Fibroblast of peridontal ligament (primary cell): ENCODE measurements at regions not wholly inside any gene's neighbourhood (a gene's known extent, or its start where the extent isn't known, plus 50 kb on each side); places are given as distances from the start of the nearest gene placed in this dataset.
A peak's percentile ranks its signal among the peaks of the same experiment; 100 is the strongest.

Source experiments
- DNase-seq: peaks from one replicate; pipeline ENCODE4 v3.0.0-alpha.2; 2010; ENCODE audit errors: extremely low read depth

DNA sequence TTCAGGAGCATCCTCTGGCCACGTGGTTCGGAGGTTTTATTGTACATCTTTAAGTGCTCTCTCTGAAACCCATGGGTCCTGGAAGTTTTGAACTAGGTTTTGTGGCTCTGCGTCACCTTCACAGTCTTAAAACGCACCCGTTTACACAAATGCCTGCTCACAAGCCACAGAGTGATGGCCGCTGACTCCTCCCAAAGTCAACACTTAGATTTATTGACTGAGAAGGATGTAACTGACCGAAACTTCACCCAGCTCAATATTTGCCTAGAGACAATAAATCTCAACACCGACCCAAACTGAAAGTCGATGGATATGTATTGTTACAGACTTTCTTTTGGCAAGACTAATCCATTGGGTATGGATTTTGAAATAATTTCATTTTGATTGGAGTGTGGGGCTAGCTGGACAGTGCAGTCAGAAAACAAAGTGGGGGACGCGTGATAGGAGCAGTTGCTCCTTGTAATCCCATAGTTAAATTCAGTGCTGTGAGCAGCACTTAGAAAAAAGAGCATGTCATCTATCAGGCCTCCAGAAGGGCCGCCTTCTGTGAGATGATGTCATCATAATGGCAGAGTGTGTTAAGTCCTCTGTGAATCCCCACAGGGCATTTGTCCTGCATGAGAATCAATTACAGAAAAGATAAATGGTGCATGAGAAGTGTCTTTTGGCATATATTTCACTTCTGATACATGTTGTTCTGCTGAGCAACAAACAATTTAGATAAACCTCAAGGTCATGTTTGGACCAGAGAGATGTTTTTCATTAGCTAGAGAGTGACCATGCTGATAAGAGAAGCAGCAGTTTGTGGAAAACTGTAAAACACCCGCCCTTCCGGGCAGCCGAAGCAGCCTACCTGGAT lies 183.7 kb downstream of the INO80D start:
- peak; percentile 13 for DNase-seq

DNA sequence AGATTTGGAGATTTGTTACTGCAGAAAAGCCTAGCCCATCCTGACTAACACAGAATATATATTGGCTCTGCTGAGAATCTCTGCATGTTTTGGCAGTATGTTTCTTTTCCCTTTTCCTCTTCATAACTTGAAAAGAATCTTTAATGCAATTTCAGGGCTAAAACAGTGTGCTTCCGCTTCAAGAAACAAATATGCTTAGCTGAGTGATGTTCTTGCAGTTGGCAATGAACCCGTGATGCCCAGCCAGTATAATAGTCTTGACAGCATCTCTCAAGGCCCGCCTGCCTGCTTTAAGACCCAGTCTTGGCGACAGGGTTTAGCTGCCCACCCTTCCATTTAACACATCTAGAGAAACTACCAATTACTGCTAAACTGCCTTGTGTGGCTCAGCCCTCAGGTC lies 184.5 kb downstream of the INO80D start:
- DNase-seq, result no peak

DNA sequence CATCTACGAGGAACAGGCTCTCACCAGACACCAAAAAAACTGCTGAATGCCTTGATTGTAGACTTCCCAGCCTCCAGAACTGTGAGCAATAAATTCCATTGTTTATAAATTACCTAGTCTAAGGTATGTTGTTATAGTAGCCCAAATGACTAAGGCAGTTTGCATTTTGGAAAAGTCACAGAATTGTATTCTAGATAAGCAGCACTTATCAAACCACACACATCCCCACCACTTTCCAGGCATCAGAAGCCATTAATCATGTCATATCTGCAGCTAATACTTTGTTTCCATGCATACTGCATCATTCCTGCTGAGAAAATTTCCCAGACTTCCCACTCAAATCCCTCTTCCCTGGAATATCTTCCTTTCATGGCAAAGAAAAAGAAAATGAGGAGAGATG lies 187.2 kb downstream of the INO80D start:
- no peak for DNase-seq

DNA sequence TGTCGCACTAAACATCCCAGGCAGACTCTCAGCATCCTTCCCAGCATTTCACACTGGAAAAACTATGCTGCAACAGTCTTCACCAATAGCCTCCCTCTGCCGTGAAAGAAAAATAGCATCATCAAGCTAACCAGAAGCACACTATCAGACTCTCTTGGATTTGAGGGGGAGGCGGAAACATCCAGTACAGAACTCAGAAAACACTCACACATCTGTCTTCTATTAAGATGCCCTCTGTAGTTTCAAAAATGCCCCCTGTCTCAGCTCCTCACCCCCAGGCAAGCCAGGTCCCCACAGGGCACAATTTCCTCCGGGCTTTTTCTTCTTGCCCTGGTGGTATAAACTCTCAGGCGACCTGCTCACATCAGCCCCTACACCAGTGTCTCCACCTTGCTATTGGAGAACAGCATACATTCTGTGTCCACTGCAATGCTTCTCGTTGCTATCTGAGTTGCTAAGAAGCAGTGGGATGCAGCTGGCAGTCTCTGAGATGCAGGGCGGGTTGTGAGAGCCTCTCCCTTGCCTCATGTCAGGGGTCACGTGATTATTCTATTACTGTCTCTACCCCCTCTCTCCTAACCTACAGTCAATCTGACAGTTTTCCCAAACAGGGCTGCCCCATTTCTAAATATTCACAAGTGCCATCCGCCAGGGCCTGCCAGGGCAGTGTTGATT lies 189.9 kb downstream of the INO80D start:
- no peak for DNase-seq

DNA sequence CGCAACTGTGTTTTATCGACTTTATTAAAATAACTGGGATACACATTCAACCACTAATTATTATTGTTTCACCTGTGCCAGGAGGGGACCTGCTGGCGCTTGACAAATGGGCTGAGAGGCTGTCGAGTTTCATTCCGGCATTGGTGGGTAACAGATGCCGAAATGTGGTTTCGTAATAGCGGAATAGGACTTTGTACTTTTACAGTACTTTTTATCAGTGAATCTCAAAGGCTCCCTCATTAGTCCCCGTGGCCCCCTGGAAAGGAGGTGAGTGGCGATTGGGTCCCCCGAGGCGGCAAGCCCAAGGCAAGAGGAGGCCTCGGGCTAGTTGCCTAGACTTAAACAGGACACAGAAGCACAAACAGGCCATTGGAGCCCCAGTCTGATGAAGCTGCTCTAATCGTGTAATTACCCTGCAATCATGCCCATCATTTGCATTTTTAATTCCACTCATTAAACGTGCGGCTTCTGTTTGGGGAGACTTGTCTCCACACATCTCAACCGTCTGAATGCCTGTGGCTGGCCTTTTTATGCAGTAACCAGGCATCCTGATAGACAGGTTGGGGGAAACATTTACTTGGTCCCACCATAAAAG lies 193.2 kb downstream of the INO80D start:
- DNase-seq, result no peak

DNA sequence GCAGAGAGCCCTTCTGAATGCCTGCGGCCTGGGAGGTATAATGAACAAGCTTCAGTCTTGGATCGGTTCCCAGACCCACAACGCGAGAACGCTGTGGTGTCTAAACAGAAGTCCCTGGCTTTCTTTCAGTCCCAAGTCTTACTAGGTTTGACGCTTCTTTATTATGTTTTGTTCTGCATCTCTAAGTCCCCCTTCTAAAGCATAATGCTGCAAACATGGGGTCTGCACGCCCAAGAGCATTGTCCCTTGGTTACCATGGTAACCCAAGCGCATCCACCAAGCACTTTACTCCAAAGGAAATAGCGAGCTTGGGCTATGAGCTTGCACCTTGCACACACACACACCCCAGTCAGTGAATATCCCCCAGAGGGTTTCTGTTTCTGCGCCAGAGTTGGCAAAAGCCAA lies 193.7 kb downstream of the INO80D start:
- peak; percentile 29 for DNase-seq

- DNase-seq, result no peak
Observed at GRCh38 chr2:205889114-205889513, 196.9 kb downstream of the INO80D start.

DNA sequence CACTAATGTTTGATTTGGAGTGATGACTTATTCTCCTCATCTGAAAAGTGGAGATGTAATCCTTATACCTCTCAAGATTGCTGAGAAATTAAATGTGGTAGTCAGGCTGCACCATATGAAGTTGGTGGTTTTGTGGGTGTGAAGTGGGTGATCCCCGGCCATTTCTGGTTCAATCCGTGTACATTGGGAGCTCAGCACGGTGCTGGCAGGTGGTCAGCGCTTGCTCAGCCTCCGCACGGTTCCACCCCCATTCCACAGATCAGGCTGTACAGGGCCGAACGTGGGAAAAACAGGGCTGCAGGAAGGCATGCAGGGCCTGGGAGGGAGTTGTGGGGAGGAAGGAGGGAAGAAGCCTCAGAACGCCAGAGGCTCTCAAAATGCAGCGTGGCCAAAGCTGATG lies 198.3 kb downstream of the INO80D start:
- DNase-seq, result no peak

DNA sequence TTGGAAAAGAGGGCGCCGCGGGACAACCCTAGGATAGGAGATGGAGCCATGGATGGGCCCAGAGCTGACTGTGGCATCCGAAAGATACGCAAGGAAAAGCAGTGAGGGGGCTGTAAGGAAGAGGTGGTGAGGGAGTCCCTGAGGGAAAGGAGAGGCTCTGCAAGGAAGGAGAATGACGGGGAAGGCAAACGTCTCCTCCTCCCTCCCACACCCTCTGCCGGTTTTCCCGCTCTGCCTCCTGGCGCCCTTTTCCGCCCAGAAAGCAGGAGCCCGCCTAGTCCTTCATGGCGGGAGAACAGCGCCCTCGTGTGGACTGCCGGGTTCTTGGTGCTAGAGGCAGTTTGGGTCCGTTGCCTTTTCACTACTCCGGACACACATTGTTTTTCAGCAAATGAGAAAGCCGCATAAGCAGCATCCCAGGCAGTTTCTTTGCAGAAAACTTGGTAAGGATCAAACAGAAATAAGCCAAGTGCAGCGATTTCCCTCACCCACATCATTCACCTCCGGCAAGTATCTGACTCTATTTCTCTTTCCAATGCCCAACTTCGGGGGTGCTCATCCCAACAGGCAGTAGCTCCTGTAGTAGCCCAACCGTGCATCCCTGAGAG lies 200.4 kb downstream of the INO80D start:
- DNase-seq, result peak; percentile 79

DNA sequence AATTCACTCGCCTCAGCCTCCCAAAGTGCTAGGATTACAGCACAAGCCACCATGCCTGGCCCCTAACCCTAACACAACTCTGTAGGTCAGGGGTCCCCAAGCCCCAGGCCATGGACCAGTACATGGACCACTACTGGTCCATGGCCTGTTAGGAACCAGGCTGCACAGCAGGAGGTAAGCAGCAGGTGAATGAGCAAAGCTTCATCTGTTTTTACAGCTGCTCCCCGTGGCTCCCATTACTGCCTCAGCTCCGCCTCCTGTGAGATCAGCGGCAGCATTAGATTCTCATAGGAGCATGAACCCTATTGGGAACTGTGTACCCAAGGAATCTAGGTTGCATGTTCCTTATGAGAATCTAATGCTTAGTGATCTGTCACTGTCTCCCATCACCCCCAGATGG lies 201.7 kb downstream of the NRP2 start:
- DNase-seq, result no peak

GRCh38 chr2:205882806-205883425 lies 200.6 kb downstream of the NRP2 start:
- no peak for DNase-seq

GRCh38 chr2:205880048-205880447 lies 197.7 kb downstream of the NRP2 start:
- DNase-seq, result no peak

DNA sequence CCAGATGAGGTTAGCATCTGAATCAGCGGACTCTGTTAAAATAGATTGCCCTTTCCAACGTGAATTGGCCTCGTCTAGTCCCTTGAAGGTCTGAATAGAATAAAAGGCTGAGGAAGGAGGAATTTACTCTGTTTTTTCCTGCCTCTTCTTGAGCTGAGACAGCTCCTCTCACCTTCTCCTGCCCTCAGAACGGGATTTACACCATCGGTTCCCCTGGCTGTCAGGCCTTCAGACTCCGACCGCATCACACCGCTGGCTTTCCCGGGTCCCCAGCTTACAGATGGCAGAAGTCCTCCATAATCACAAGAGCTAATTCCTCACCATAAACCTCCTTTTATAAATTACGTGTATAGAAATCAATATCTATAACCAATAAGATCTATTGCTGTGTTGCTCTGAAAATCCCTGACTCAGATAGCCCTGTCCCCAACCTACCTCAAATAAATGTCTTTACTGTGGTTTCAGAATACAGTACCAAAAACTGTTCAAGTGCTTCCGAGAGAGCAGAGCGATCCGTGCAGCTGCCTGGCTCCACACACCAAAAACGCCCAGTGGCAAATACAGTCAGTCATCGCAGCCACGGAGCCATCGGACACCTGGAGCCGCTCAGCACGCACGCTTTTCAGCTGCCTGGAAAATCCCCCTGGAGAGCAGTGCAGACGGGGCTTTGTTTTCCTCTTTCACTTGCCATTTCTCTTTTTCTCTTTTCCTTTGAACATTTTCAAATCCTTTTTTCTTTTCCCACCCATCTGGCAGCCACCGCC lies 196.9 kb downstream of the NRP2 start:
- no peak for DNase-seq

GRCh38 chr2:205877496-205877895 lies 195.2 kb downstream of the NRP2 start:
- no peak for DNase-seq

- DNase-seq, result no peak
Observed at GRCh38 chr2:205876127-205876526, 193.8 kb downstream of the NRP2 start.

DNA sequence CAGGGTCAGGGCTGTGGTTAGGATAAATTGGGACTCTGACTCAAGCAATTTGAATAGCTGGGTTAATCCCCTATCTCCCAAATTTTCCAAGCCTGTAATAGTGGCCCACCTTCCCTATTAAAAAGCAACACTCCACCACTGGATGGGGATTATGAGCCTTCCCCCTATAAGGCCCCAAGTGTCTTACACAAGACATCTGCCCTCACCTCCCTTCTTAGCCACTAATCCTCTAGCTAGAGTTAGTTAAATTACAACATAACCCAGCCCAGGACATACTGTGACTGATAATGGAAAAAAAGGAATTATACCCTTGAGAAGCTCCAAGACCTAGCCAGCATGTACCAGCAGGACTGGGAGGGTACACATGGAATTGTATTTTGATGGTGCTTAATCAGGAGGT lies 190.4 kb downstream of the NRP2 start:
- no peak for DNase-seq

GRCh38 chr2:205869439-205869838 lies 187.1 kb downstream of the NRP2 start:
- no peak for DNase-seq

- peak; percentile 76 for DNase-seq
Observed at GRCh38 chr2:205868773-205869333, 186.6 kb downstream of the NRP2 start.

DNA sequence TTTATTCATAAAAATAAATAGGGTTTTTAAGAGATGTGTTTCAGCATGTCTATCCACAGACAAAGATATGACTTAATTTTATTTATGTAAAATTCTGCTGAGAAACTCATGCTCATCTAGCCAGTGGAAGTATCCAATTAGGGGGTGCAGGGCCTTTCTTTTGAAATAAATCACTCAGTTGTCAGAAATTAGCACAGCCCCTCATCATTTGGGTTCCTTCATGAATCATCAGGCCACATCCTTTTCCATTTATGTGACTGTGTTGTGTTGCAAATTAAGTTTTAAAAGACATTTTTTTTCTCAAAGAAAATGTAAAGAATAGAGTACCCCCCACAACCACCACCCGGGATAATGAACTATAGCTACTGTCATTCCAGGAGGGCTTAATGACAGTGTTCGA lies 185.8 kb downstream of the NRP2 start:
- DNase-seq, result no peak

- DNase-seq, result no peak
Observed at GRCh38 chr2:205867371-205867770, 185.1 kb downstream of the NRP2 start.

- DNase-seq, result no peak
Observed at GRCh38 chr2:205865905-205866441, 183.7 kb downstream of the NRP2 start.
